Mesendoderm (in vitro differentiated cells): ENCODE measurements at regions not wholly inside any gene's neighbourhood (a gene's known extent, or its start where the extent isn't known, plus 50 kb on each side); places are given as distances from the start of the nearest gene placed in this dataset.
"Not testable (repeated sequence)": the region's sequence is repeated elsewhere in the genome, so short reads cannot be mapped to it uniquely, and the experiment has no call there.

Experiments
- DNase-seq: peaks from one replicate; pipeline ENCODE4 v3.0.0; 2013
- H2AK5ac ChIP-seq: 2 replicates; pipeline ENCODE4 v1.6.1; 2013; ENCODE audit warnings: low read length, inconsistent platforms
- H2BK120ac ChIP-seq: 2 replicates; pipeline ENCODE4 v1.6.1; 2013; ENCODE audit warnings: low read depth, mild to moderate bottlenecking, low read length, moderate library complexity, mixed read lengths
- H2BK15ac ChIP-seq: replicated peaks from 2 replicates; pipeline ENCODE4 v1.6.1; 2013; ENCODE audit warnings: low read depth, mild to moderate bottlenecking, moderate library complexity
- H2BK5ac ChIP-seq: 2 replicates; pipeline ENCODE4 v1.6.1; 2013; ENCODE audit warnings: low read length, inconsistent platforms
- H3K18ac ChIP-seq: 2 replicates; pipeline ENCODE4 v1.6.1; 2013; ENCODE audit warnings: mild to moderate bottlenecking, low read length, mixed read lengths
- H3K23ac ChIP-seq: one replicate; pipeline ENCODE4 v1.6.1; 2013; ENCODE audit warnings: low read length
- H3K27ac ChIP-seq: 2 replicates; pipeline ENCODE4 v1.5.1; 2013; ENCODE audit warnings: low read depth, mild to moderate bottlenecking, inconsistent platforms, low read length, moderate library complexity
- H3K27me3 ChIP-seq: 2 replicates; pipeline ENCODE4 v1.6.1; 2013; ENCODE audit warnings: low read length, control low read depth, mild to moderate bottlenecking, inconsistent platforms; ENCODE audit not compliant: insufficient read depth, poor library complexity
- H3K36me3 ChIP-seq: 2 replicates; pipeline ENCODE4 v1.6.1; 2013; ENCODE audit warnings: low read length, inconsistent platforms; ENCODE audit not compliant: control insufficient read depth, insufficient read depth
- H3K4ac ChIP-seq: one replicate; pipeline ENCODE4 v1.6.1; 2013; ENCODE audit warnings: low read depth, mild to moderate bottlenecking, low read length, moderate library complexity
- H3K4me1 ChIP-seq: 2 replicates; pipeline ENCODE4 v1.6.1; 2013; ENCODE audit warnings: low read depth, low read length, inconsistent platforms; ENCODE audit not compliant: control insufficient read depth
- H3K4me2 ChIP-seq: 2 replicates; pipeline ENCODE4 v1.6.1; 2013; ENCODE audit warnings: low read length
- H3K4me3 ChIP-seq: 2 replicates; pipeline ENCODE4 v1.5.1; 2013; ENCODE audit warnings: mild to moderate bottlenecking, low read length
- H3K56ac ChIP-seq: one replicate; pipeline ENCODE4 v1.6.1; 2013; ENCODE audit warnings: low read length
- H3K79me1 ChIP-seq: 2 replicates; pipeline ENCODE4 v1.6.1; 2013; ENCODE audit warnings: low read length, inconsistent platforms
- H3K79me2 ChIP-seq: 2 replicates; pipeline ENCODE4 v1.6.1; 2013; ENCODE audit warnings: mild to moderate bottlenecking, low read length; ENCODE audit not compliant: control insufficient read depth, insufficient read depth
- H3K9ac ChIP-seq: 2 replicates; pipeline ENCODE4 v1.6.1; 2013; ENCODE audit warnings: low read length, inconsistent platforms
- H4K5ac ChIP-seq: one replicate; pipeline ENCODE4 v1.6.1; 2013; ENCODE audit warnings: low read length
- H4K8ac ChIP-seq: one replicate; pipeline ENCODE4 v1.6.1; 2013; ENCODE audit warnings: low read depth, mild to moderate bottlenecking, control low read depth, low read length, moderate library complexity
- WGBS: extraction: QIAGEN DNeasy Blood & Tissue Kit; methylation state at CpG from one replicate; pipeline ENCODE4 v1.1.7; 2013; ENCODE audit warnings: low lambda C conversion rate, missing lambda C conversion rate; ENCODE audit not compliant: insufficient coverage; ENCODE audit errors: extremely low coverage; 5-methylcytosine and 5-hydroxymethylcytosine counted together

DNA sequence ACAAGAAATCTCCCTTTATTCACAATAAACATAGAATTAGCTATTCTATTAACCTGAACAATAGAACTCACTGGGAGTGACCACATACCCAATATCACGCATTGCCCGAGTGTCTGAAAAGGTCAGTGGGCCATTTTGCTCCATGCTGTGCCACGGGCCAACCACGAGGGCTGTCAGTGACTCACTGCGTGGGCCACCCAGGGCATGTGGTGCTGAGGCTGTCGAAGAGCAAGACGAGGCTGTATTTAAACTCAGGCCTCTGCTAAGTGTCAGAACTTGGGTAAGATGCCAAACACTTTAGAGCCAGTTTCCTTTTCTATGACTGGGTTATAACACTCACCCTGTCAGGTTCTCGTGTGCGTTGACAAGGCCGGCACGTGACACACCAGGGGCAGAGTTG lies 54.8 kb upstream of the PLEKHG4B start:
- not testable (repeated sequence) for H3K27ac ChIP-seq, H3K79me2 ChIP-seq, H3K56ac ChIP-seq, H3K79me1 ChIP-seq, H4K5ac ChIP-seq, H2BK120ac ChIP-seq, H2BK15ac ChIP-seq, H3K4me3 ChIP-seq, H2AK5ac ChIP-seq, DNase-seq, H2BK5ac ChIP-seq, H3K18ac ChIP-seq, H3K4me2 ChIP-seq, H3K4ac ChIP-seq, H3K27me3 ChIP-seq, H3K36me3 ChIP-seq, H3K23ac ChIP-seq, H3K9ac ChIP-seq, H4K8ac ChIP-seq, H3K4me1 ChIP-seq
- no CpG with 5 or more reads among the region's 11 CpGs for WGBS

DNA sequence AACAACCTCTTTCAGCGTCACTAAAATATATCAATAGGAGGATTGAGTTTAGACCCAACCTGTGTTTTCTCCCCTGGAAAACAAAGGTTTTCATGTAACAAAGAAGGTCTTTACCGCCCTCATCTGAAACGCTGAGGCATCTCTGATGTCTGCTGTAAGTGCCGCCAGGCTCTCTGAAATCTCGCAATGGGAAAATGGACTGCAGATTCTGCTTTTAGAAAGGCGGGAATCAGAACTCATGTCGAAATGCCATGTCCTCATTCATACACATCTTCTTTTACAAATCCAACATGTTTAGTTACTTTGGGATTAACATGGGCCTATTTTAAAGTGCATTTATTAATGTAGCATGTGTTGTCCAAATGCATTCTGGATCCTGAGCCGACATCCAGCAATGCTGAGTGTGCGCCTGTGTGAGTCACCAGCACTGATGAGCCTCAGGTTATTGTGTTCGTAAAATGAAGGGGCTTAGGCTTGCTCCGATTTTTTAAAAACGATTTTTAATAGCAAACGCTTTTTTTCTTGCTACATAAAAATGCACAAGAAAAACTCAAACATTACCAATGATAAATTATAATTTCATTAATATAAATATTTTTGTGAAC lies 51.9 kb upstream of the PLEKHG4B start:
- Histone ChIP-seq H3K23ac (no peak overlapping the region), H2BK15ac (no peak overlapping the region), H2BK120ac (no peak overlapping the region), H2AK5ac (no peak overlapping the region), H3K18ac (no peak overlapping the region), H3K79me2 (no peaks in the 10 kb centered on the region), H3K79me1 (no peaks in the 10 kb centered on the region), H4K8ac (no peak overlapping the region), H3K27ac (no peak overlapping the region), H3K9ac (no peak overlapping the region), H3K56ac (no peak overlapping the region), H3K4ac (no peak overlapping the region), H3K4me3 (no peak overlapping the region), H4K5ac (no peak overlapping the region), H3K4me1 (no peaks in the 10 kb centered on the region), H3K27me3 (no peaks in the 10 kb centered on the region), H3K36me3 (no peaks in the 10 kb centered on the region), H2BK5ac (no peak overlapping the region), H3K4me2 (no peak overlapping the region)
- DNase-seq, result no peak
- WGBS, result no CpG with 5 or more reads among the region's 13 CpGs
